Peyer's patch (tissue), 4 donors: ENCODE measurements at regions not wholly inside any gene's neighbourhood (a gene's known extent, or its start where the extent isn't known, plus 50 kb on each side); places are given as distances from the start of the nearest gene placed in this dataset.

Experiments
- DNase-seq, 3 donors: peaks; one replicate each; pipeline ENCODE4 v3.0.0-alpha.2; 2017 to 2019
- H3K27ac ChIP-seq, 4 donors: fragments of 200-600 bp; sonication (generic); one replicate each; pipeline ENCODE4 v1.5.1; 2016 to 2019
- H3K27me3 ChIP-seq, 2 donors: fragments of 200-600 bp; sonication (generic); one replicate each; pipeline ENCODE4 v1.5.1; 2019
- H3K36me3 ChIP-seq, 3 donors: fragments of 200-600 bp; sonication (generic); one replicate each; pipeline ENCODE4 v1.5.1; 2016 to 2019
- H3K4me1 ChIP-seq, 4 donors: fragments of 200-600 bp; sonication (generic); one replicate each; pipeline ENCODE4 v1.5.1; 2016 to 2019
- H3K4me3 ChIP-seq, 4 donors: fragments of 200-600 bp; sonication (generic); 1 replicate in 3 of 4; 2 replicates in 1 of 4; pipeline ENCODE4 v1.5.1; 2016 to 2019; ENCODE audit warnings: mild to moderate bottlenecking in 1 of 4
- H3K9me3 ChIP-seq, 4 donors: fragments of 200-600 bp; sonication (generic); one replicate each; pipeline ENCODE4 v1.5.1; 2016 to 2019; ENCODE audit warnings: mild to moderate bottlenecking in 1 of 4
- CTCF ChIP-seq, 6 experiments: fragments of 450-650 bp in 4 of 6; fragments of 200-600 bp in 2 of 6; sonication (generic) in 1 of 6; IDR thresholded peaks; one replicate each; pipeline ENCODE4 v1.5.1; 2017 to 2019; ENCODE audit warnings: antibody characterized with exemption in 6 of 6, mild to moderate bottlenecking in 3 of 6, moderate library complexity in 1 of 6
- POLR2A ChIP-seq, 2 donors: fragments of 450-650 bp; IDR thresholded peaks; one replicate each; pipeline ENCODE4 v1.5.1; 2017; ENCODE audit warnings: antibody characterized with exemption in 2 of 2, mild to moderate bottlenecking in 2 of 2, moderate library complexity in 2 of 2

DNA sequence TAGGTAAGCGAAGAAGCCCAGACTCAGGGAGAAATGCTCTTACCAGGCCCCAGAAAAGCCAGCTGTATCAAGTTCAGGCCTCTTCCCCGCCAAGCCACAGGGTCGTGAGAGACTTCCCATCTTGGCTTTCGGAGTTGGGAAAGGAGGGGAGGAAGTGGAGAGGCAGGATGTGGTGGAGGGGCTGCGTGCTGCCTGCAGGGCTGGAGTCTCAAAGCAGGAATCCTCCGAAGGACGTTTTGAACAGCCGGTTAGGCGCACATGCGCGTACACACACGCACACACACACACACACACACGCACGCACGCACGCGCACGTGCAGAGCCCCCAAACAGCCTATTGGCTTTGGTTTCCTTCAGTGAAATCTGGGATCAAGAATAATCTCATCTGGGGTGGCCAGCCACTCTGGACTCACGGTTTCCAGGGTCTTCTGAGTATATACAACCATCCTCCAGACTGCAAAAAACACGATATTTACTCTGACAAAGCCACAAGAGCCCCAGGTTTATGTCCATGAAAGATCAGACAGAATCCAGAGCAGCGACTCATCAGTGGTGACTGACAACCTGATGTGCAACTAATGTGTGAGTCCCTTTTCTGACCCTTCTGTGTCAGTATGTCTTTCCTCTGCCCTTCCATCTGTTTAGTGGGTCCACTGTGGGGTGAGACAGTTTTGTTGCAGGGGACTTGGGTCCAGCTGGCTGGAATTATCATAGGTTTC is 115.0 kb upstream of the ZNF438 start:
- Histone ChIP-seq H3K9me3 (no peaks in the 10 kb centered on the region), H3K4me3 (no peak overlapping the region), H3K4me1 (peaks cover 0 to 6% (median 0%) of the 10 kb centered on the region in 4 donors), H3K27ac (peak overlapping the region in 2 of 4 donors; percentile 39 to 60), H3K27me3 (no peaks in the 10 kb centered on the region), H3K36me3 (no peaks in the 10 kb centered on the region)
- TF ChIP-seq CTCF (IDR thresholded peaks at IDR 0.05) (no peak), POLR2A (IDR thresholded peaks at IDR 0.05) (no peak)
- no peak for DNase-seq

DNA sequence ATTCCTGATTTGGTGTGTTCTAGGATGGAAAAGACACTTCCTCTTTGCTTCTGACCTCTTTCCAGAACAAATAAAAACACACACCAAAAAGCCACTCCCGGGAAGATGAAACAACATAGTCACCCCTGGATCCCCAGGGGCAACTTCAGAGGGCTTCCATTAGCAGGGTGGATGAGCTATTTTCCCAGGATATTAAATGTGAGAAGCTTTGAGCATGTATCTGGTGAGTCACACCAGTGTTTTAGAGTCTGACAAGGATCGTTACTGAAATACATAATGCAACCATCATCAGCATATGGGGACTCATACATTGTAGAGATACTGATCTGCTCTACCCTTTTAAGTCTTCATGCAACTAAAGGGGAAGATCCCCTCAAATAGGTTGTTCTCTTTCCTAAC is 115.5 kb upstream of the ZNF438 start:
- TF ChIP-seq POLR2A (IDR thresholded peaks at IDR 0.05) (no peak), CTCF (IDR thresholded peaks at IDR 0.05) (no peak)
- Histone ChIP-seq H3K4me3 (no peak overlapping the region), H3K36me3 (no peaks in the 10 kb centered on the region), H3K27ac (peak overlapping the region in 1 of 4 donors; percentile 60), H3K4me1 (peaks cover 0 to 6% (median 0%) of the 10 kb centered on the region in 4 donors), H3K27me3 (no peaks in the 10 kb centered on the region), H3K9me3 (no peaks in the 10 kb centered on the region)
- DNase-seq: no peak

GRCh38 chr10:31148951-31149350 is 117.3 kb upstream of the ZNF438 start:
- Histone ChIP-seq H3K27ac (no peak overlapping the region), H3K4me1 (peaks cover 0 to 6% (median 0%) of the 10 kb centered on the region in 4 donors), H3K4me3 (no peak overlapping the region), H3K9me3 (no peaks in the 10 kb centered on the region), H3K27me3 (no peaks in the 10 kb centered on the region), H3K36me3 (no peaks in the 10 kb centered on the region)
- no peak for DNase-seq
- no peak for TF ChIP-seq POLR2A (IDR thresholded peaks at IDR 0.05)
- no peak for TF ChIP-seq CTCF (IDR thresholded peaks at IDR 0.05)

GRCh38 chr10:31149835-31150512 is 118.3 kb upstream of the ZNF438 start:
- Histone ChIP-seq H3K4me3 (no peak overlapping the region), H3K27ac (no peak overlapping the region), H3K36me3 (no peaks in the 10 kb centered on the region), H3K9me3 (no peaks in the 10 kb centered on the region), H3K4me1 (peaks cover 0 to 6% (median 0%) of the 10 kb centered on the region in 4 donors), H3K27me3 (no peaks in the 10 kb centered on the region)
- no peak for DNase-seq
- TF ChIP-seq CTCF (IDR thresholded peaks at IDR 0.05) (no peak), POLR2A (IDR thresholded peaks at IDR 0.05) (no peak)

DNA sequence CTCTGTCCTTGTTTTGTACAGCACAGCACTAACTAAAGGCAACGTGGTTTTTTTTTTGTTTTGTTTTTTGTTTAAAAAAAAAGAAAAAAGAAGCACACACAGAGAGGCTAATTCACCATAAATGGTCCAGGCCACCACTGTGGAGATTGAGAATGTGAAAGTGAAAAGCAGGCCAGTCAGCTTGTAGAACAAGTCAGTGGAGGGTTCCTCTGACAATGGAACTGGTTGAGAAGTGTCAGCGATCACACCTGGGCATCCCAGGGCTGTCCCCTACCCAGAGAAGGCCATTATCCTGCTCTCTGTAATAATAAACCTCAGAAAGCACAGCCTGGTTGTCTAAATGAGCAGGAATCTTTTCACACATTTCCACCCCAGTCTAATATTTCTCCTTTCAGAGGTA is 119.6 kb upstream of the ZNF438 start:
- no peaks in the 10 kb centered on the region for H3K27me3 ChIP-seq
- no peak for TF ChIP-seq CTCF (IDR thresholded peaks at IDR 0.05)
- no peak for TF ChIP-seq POLR2A (IDR thresholded peaks at IDR 0.05)

More for the DNA sequence above, 119.6 kb upstream of the ZNF438 start:
- no peak for DNase-seq
- no peak overlapping the region for H3K4me3 ChIP-seq
- H3K4me1 ChIP-seq: no peaks in the 10 kb centered on the region
- no peaks in the 10 kb centered on the region for H3K9me3 ChIP-seq
- no peaks in the 10 kb centered on the region for H3K36me3 ChIP-seq
- no peak overlapping the region for H3K27ac ChIP-seq
